Iris pigment epithelial cell (primary cell): ENCODE measurements at regions not wholly inside any gene's neighbourhood (a gene's known extent, or its start where the extent isn't known, plus 50 kb on each side); places are given as distances from the start of the nearest gene placed in this dataset.
"Not testable (repeated sequence)": the region's sequence is repeated elsewhere in the genome, so short reads cannot be mapped to it uniquely, and the experiment has no call there.

ENCODE experiments used
- DNase-seq: peaks from one replicate; pipeline ENCODE4 v3.0.0-alpha.2; 2011; ENCODE audit warnings: low read depth

- DNase-seq: no peak
These were observed 89.8 kb upstream of the CYRIA start for GRCh38 chr2:16755442-16755841.

GRCh38 chr2:16753025-16753424 lies 87.4 kb upstream of the CYRIA start:
- not testable (repeated sequence) for DNase-seq

- not testable (repeated sequence) for DNase-seq
These were observed 85.2 kb upstream of the CYRIA start for GRCh38 chr2:16750925-16751214.

- DNase-seq: no peak
These were observed 84.7 kb upstream of the CYRIA start for GRCh38 chr2:16750175-16750924.

GRCh38 chr2:16748511-16749266 lies 83.1 kb upstream of the CYRIA start:
- not testable (repeated sequence) for DNase-seq

- DNase-seq: no peak
These were observed 82.1 kb upstream of the CYRIA start for GRCh38 chr2:16747689-16748088.

GRCh38 chr2:16747257-16747656 lies 81.6 kb upstream of the CYRIA start:
- DNase-seq: no peak

- DNase-seq: no peak
These were observed 81.2 kb upstream of the CYRIA start for GRCh38 chr2:16746833-16747232.

GRCh38 chr2:16746329-16746728 lies 80.7 kb upstream of the CYRIA start:
- DNase-seq: no peak

GRCh38 chr2:16745466-16745865 lies 79.8 kb upstream of the CYRIA start:
- no peak for DNase-seq

- no peak for DNase-seq
These were observed 78.9 kb upstream of the CYRIA start for GRCh38 chr2:16744521-16744920.

GRCh38 chr2:16742026-16742425 lies 76.4 kb upstream of the CYRIA start:
- DNase-seq: no peak

- no peak for DNase-seq
These were observed 75.9 kb upstream of the CYRIA start for GRCh38 chr2:16741498-16741897.

- DNase-seq: no peak
These were observed 74.3 kb upstream of the CYRIA start for GRCh38 chr2:16739778-16740581.

GRCh38 chr2:16738361-16739225 lies 73.0 kb upstream of the CYRIA start:
- DNase-seq: no peak

GRCh38 chr2:16737812-16738211 lies 72.2 kb upstream of the CYRIA start:
- no peak for DNase-seq

GRCh38 chr2:16736633-16737032 lies 71.0 kb upstream of the CYRIA start:
- no peak for DNase-seq

GRCh38 chr2:16729335-16729734 lies 63.7 kb upstream of the CYRIA start:
- DNase-seq: no peak

GRCh38 chr2:16728351-16729136 lies 62.9 kb upstream of the CYRIA start:
- no peak for DNase-seq

GRCh38 chr2:16727849-16728248 lies 62.2 kb upstream of the CYRIA start:
- not testable (repeated sequence) for DNase-seq

GRCh38 chr2:16727256-16727655 lies 61.6 kb upstream of the CYRIA start:
- DNase-seq: peak; percentile 26
